IMR-90 (cell line): ENCODE measurements at regions not wholly inside any gene's neighbourhood (a gene's known extent, or its start where the extent isn't known, plus 50 kb on each side); places are given as distances from the start of the nearest gene placed in this dataset.

Experiments used
- ATAC-seq: fragments of 200-7000 bp; cut with Tn5 transposase; 2 replicates; pipeline ENCODE4 v1.9.1; 2020; ENCODE audit warnings: low read depth, mild to moderate bottlenecking, moderate library complexity
- BruUV-seq: library from RNA; stranded (reverse); fragments of 400-500 nt; replicated peaks from 2 replicates; lab custom pipeline; 2021; lab: Mats Ljungman, UMichigan
- CTCF ChIA-PET: fragments of 300-600 bp; formaldehyde crosslinking; extraction: SDS; loops from one replicate; lab custom pipeline; 2021; ENCODE audit warnings: antibody characterized with exemption; lab: Yijun Ruan, JAX
- POLR2A ChIA-PET: fragments of 300-600 bp; sonication (Branson Sonifier 250); formaldehyde crosslinking; loops from one replicate; lab custom pipeline; 2022; ENCODE audit warnings: antibody characterized with exemption; ENCODE audit not compliant: unreplicated experiment; lab: Charles Lee
- DNase-seq: peaks from one replicate; pipeline ENCODE4 v3.0.0; 2013
- H2AFZ ChIP-seq: replicated peaks from 2 replicates; pipeline ENCODE3; 2013; ENCODE audit warnings: low read length, mild to moderate bottlenecking; ENCODE audit not compliant: poor library complexity
- H2AK5ac ChIP-seq: 2 replicates; pipeline ENCODE4 v1.6.1; 2013; ENCODE audit warnings: low read depth, low read length, inconsistent platforms
- H2AK9ac ChIP-seq: replicated peaks from 2 replicates; pipeline ENCODE3; 2013; ENCODE audit warnings: mild to moderate bottlenecking, low read depth, low read length, moderate library complexity; ENCODE audit not compliant: poor library complexity
- H2BK120ac ChIP-seq: 2 replicates; pipeline ENCODE4 v1.6.1; 2013; ENCODE audit warnings: low read depth, low read length, inconsistent platforms
- H2BK15ac ChIP-seq: 3 replicates; pipeline ENCODE4 v1.6.1; 2013; ENCODE audit warnings: low read depth, low read length, inconsistent platforms
- H2BK20ac ChIP-seq: 2 replicates; pipeline ENCODE4 v1.6.1; 2013; ENCODE audit warnings: low read depth, mild to moderate bottlenecking, inconsistent platforms, low read length, moderate library complexity
- H2BK5ac ChIP-seq: 2 replicates; pipeline ENCODE4 v1.6.1; 2013; ENCODE audit warnings: mild to moderate bottlenecking, low read depth, low read length, inconsistent platforms; ENCODE audit not compliant: poor library complexity, severe bottlenecking
- H3K14ac ChIP-seq: replicated peaks from 2 replicates; pipeline ENCODE4 v1.6.1; 2013; ENCODE audit warnings: low read depth, low read length, inconsistent platforms
- H3K18ac ChIP-seq: 2 replicates; pipeline ENCODE4 v1.6.1; 2013; ENCODE audit warnings: low read depth, low read length, control low read depth
- H3K23ac ChIP-seq: 2 replicates; pipeline ENCODE4 v1.6.1; 2013; ENCODE audit warnings: low read depth, low read length, inconsistent platforms
- H3K27ac ChIP-seq: 2 replicates; pipeline ENCODE4 v1.5.1; 2013; ENCODE audit warnings: mild to moderate bottlenecking, control low read depth, low read length; ENCODE audit not compliant: insufficient read depth
- H3K27me3 ChIP-seq: 2 replicates; pipeline ENCODE4 v1.6.1; 2013; ENCODE audit warnings: low read length; ENCODE audit not compliant: control insufficient read depth, insufficient read depth
- H3K36me3 ChIP-seq: 2 replicates; pipeline ENCODE4 v1.6.1; 2013; ENCODE audit warnings: low read length, mixed read lengths; ENCODE audit not compliant: control insufficient read depth, insufficient read depth
- H3K4ac ChIP-seq: 2 replicates; pipeline ENCODE4 v1.6.1; 2013; ENCODE audit warnings: low read depth, low read length, inconsistent platforms
- H3K4me1 ChIP-seq: 2 replicates; pipeline ENCODE4 v1.6.1; 2013; ENCODE audit warnings: low read length, mixed read lengths; ENCODE audit not compliant: control insufficient read depth, insufficient read depth
- H3K4me2 ChIP-seq: 2 replicates; pipeline ENCODE4 v1.6.1; 2013; ENCODE audit warnings: low read depth, mild to moderate bottlenecking, control low read depth, low read length, moderate library complexity
- H3K4me3 ChIP-seq: 2 replicates; pipeline ENCODE4 v1.5.1; 2013; ENCODE audit warnings: low read depth, mild to moderate bottlenecking, control low read depth, low read length, moderate library complexity; ENCODE audit not compliant: insufficient read depth
- H3K56ac ChIP-seq: 2 replicates; pipeline ENCODE4 v1.6.1; 2013; ENCODE audit warnings: low read length, inconsistent platforms; ENCODE audit not compliant: insufficient read depth; ENCODE audit errors: extremely low read depth
- H3K79me1 ChIP-seq, 2 experiments: 2 replicates each; pipeline ENCODE4 v1.6.1; 2013; ENCODE audit warnings: low read length in 2 of 2, inconsistent platforms in 1 of 2, low read depth in 1 of 2
- H3K9ac ChIP-seq: 2 replicates; pipeline ENCODE4 v1.6.1; 2013; ENCODE audit warnings: low read depth, low read length, control low read depth
- H3K9me1 ChIP-seq: 2 replicates; pipeline ENCODE4 v1.6.1; 2013; ENCODE audit warnings: low read length, inconsistent platforms; ENCODE audit not compliant: insufficient read depth
- H3K9me3 ChIP-seq: 2 replicates; pipeline ENCODE4 v1.6.1; 2013; ENCODE audit warnings: low read length; ENCODE audit not compliant: control insufficient read depth, insufficient read depth
- H4K20me1 ChIP-seq: 2 replicates; pipeline ENCODE4 v1.6.1; 2013; ENCODE audit warnings: low read length, inconsistent platforms; ENCODE audit not compliant: insufficient read depth
- H4K5ac ChIP-seq: 2 replicates; pipeline ENCODE4 v1.6.1; 2013; ENCODE audit warnings: mild to moderate bottlenecking, low read depth, low read length, control low read depth
- H4K8ac ChIP-seq, 2 experiments: 2 replicates each; pipeline ENCODE4 v1.6.1; 2013; ENCODE audit warnings: low read depth in 2 of 2, low read length in 2 of 2, control low read depth in 1 of 2, inconsistent platforms in 1 of 2
- H4K91ac ChIP-seq: 2 replicates; pipeline ENCODE4 v1.6.1; 2013; ENCODE audit warnings: low read depth, low read length, inconsistent platforms; ENCODE audit not compliant: insufficient read depth
- BHLHE40 ChIP-seq: fragments of 150-350 bp; IDR thresholded peaks from 2 replicates; pipeline ENCODE4 v1.6.1; 2016; ENCODE audit warnings: mild to moderate bottlenecking, low read depth, low read length
- ELK1 ChIP-seq: fragments of 150-350 bp; IDR thresholded peaks from 2 replicates; pipeline ENCODE4 v1.6.1; 2016; ENCODE audit warnings: low read depth, mild to moderate bottlenecking, low read length, moderate library complexity, borderline replicate concordance
- FOS ChIP-seq: fragments of 150-350 bp; IDR thresholded peaks from 2 replicates; pipeline ENCODE4 v1.6.1; 2016; ENCODE audit warnings: low read depth, low read length
- MAFK ChIP-seq: IDR thresholded peaks from 2 replicates; pipeline ENCODE4 v1.6.1; 2012; ENCODE audit warnings: low read depth, low read length, improper control_type of control experiment
- NFE2L2 ChIP-seq: fragments of 150-350 bp; IDR thresholded peaks from 2 replicates; pipeline ENCODE4 v1.6.1; 2016; ENCODE audit warnings: low read depth, mild to moderate bottlenecking, low read length
- POLR2A ChIP-seq: IDR thresholded peaks from 2 replicates; pipeline ENCODE4 v1.6.1; 2012; ENCODE audit warnings: mild to moderate bottlenecking, low read depth, low read length
- SMC3 ChIP-seq: fragments of 150-350 bp; IDR thresholded peaks from 2 replicates; pipeline ENCODE4 v1.6.1; 2016; ENCODE audit warnings: low read depth, mild to moderate bottlenecking, antibody characterized with exemption, low read length, moderate library complexity
- dilution Hi-C: fragments of 300-500 bp; cut with HindIII; formaldehyde crosslinking; loops from one replicate; pipeline ENCODE4 v1.14.3; 2018; ENCODE audit warnings: low sequenced_read_pairs; ENCODE audit not compliant: unreplicated experiment
- in situ Hi-C: fragments of 300-500 bp; cut with MboI; formaldehyde crosslinking; loops from 3 replicates; pipeline ENCODE4 v1.14.3; 2019; ENCODE audit warnings: low sequenced_read_pairs, inconsistent platforms, mixed read lengths
- intact Hi-C: fragments of 100-400 bp; cut with micrococcal nuclease; formaldehyde crosslinking; loops from 2 replicates; pipeline ENCODE4 v1.10.0; 2022
- TF ChIP-seq, protein P1 (sequence below): conservative IDR thresholded peaks from 2 replicates; pipeline ENCODE4 v1.5.1; 2012; ENCODE audit warnings: mild to moderate bottlenecking, low read depth, low read length, improper control_type of control experiment

DNA sequence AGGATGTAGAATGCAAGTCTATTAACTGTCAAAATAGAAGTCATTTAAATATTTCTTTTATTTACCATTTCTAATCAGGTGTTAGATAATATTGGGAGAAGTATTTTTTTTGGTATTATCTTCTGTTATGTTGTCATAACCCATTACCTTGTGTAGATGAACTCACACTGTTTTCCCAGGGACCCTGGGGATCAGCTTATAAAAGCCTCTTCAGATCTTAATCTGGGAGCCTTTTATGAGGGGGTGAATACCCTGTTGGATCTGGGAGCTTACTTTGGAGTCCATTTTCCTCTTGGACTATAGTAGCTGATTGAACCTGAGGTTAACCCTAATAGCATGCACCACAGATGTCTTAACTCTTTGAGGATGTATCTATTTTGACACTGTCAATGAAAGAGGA is 176.3 kb upstream of the ATP2B1 start:
- in situ Hi-C loops (no loop called here), intact Hi-C loops (no loop called here), dilution Hi-C loops (no loop called here)
- POLR2A ChIA-PET = no interaction called here
- no peak for ATAC-seq
- Histone ChIP-seq H2AK9ac (no peak overlapping the region), H4K5ac (no peak overlapping the region), H3K4me1 (peaks cover 4% of the 10 kb centered on the region), H2BK20ac (no peak overlapping the region), H4K91ac (no peak overlapping the region), H3K27ac (no peak overlapping the region), H2BK15ac (no peak overlapping the region), H3K79me1 (no peaks in the 10 kb centered on the region), H3K23ac (no peak overlapping the region), H3K14ac (no peak overlapping the region), H3K9me3 (no peaks in the 10 kb centered on the region), H3K27me3 (no peaks in the 10 kb centered on the region), H3K4ac (no peak overlapping the region), H4K20me1 (no peaks in the 10 kb centered on the region), H2BK120ac (no peak overlapping the region), H3K4me3 (no peak overlapping the region), H4K8ac (no peak overlapping the region), H3K9me1 (0 out of 2 replicates have a peak, but pooled peaks cover 3% of the 10 kb centered on the region), H3K9ac (no peak overlapping the region), H2BK5ac (no peak overlapping the region), H3K18ac (no peak overlapping the region), H2AK5ac (no peak overlapping the region), H3K56ac (no peak overlapping the region), H2AFZ (no peak overlapping the region), H3K36me3 (no peaks in the 10 kb centered on the region), H3K4me2 (no peak overlapping the region)
- CTCF ChIA-PET = interaction anchor here (0.5 to 0.6 kb wide), 2 partner anchors 14 to 133 kb away, joined by 3 read pairs; no protein-coding TSS in a partner anchor
- BruUV-seq = no TSS peak
- DNase-seq = no peak
- TF ChIP-seq ELK1 (no peak), NFE2L2 (no peak), BHLHE40 (no peak), MAFK (no peak), POLR2A (no peak), FOS (no peak), SMC3 (no peak)
- TF ChIP-seq, protein P1, sequence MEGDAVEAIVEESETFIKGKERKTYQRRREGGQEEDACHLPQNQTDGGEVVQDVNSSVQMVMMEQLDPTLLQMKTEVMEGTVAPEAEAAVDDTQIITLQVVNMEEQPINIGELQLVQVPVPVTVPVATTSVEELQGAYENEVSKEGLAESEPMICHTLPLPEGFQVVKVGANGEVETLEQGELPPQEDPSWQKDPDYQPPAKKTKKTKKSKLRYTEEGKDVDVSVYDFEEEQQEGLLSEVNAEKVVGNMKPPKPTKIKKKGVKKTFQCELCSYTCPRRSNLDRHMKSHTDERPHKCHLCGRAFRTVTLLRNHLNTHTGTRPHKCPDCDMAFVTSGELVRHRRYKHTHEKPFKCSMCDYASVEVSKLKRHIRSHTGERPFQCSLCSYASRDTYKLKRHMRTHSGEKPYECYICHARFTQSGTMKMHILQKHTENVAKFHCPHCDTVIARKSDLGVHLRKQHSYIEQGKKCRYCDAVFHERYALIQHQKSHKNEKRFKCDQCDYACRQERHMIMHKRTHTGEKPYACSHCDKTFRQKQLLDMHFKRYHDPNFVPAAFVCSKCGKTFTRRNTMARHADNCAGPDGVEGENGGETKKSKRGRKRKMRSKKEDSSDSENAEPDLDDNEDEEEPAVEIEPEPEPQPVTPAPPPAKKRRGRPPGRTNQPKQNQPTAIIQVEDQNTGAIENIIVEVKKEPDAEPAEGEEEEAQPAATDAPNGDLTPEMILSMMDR = no peak
